Skeletal muscle cell (primary cell): ENCODE measurements at regions not wholly inside any gene's neighbourhood (a gene's known extent, or its start where the extent isn't known, plus 50 kb on each side); places are given as distances from the start of the nearest gene placed in this dataset.
"Not testable (repeated sequence)": the region's sequence is repeated elsewhere in the genome, so short reads cannot be mapped to it uniquely, and the experiment has no call there.

Source experiments
- DNase-seq: peaks from one replicate; pipeline ENCODE4 v3.0.0-alpha.2; 2010; ENCODE audit warnings: low read depth
- H3K4me3 ChIP-seq: 2 replicates; pipeline ENCODE4 v1.5.1; 2011; ENCODE audit warnings: low read depth, mild to moderate bottlenecking, control low read depth, low read length, moderate library complexity

- DNase-seq, result no peak
- H3K4me3 ChIP-seq, result no peak overlapping the region
Observed at GRCh38 chr4:52431869-52432268, 227.2 kb downstream of the USP46 start.

DNA sequence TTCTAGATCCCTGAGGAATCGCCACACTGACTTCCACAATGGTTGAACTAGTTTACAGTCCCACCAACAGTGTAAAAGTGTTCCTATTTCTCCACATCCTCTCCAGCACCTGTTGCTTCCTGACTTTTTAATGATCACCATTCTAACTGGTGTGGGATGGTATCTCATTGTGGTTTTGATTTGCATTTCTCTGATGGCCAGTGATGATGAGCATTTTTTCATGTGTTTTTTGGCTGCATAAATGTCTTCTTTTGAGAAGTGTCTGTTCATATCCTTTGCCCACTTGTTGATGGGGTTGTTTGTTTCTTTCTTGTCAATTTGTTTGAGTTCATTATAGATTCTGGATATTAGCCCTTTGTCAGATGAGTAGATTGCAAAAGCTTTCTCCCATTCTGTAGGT, 216.6 kb downstream of the USP46 start:
- H3K4me3 ChIP-seq, DNase-seq: not testable (repeated sequence)

GRCh38 chr4:52472444-52472843, 186.7 kb downstream of the USP46 start:
- no peak for DNase-seq
- H3K4me3 ChIP-seq, result no peak overlapping the region

DNA sequence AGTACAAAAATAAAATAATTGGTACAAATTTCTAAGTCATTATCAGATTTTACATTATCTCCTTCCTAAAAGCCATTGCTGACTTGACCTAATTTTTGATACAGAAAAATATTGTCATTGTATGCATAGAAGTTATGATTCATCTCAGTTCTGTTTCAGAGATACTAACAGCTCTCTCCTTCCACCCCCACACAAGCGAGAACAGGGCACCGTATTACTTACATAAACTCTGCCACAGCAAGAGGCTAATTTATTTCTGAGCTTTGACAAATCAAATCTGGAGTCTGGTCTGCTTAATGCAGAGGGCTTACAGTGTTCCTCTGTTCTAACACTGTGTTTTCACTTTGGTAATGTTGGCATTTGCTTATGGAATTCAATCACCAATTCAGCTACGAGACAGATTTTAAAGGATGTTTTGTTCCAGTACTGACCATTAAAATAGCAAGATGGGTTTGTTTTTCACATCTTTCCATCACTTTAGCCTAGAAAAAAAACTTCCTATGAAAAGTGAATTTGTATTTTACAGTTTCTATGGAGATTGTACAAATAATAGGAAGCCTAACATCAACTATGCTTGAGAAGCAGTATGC, 181.8 kb downstream of the USP46 start:
- no peak for DNase-seq
- no peak overlapping the region for H3K4me3 ChIP-seq

- no peak for DNase-seq
- no peak overlapping the region for H3K4me3 ChIP-seq
Observed at GRCh38 chr4:52483186-52483890, 175.8 kb downstream of the USP46 start.

DNA sequence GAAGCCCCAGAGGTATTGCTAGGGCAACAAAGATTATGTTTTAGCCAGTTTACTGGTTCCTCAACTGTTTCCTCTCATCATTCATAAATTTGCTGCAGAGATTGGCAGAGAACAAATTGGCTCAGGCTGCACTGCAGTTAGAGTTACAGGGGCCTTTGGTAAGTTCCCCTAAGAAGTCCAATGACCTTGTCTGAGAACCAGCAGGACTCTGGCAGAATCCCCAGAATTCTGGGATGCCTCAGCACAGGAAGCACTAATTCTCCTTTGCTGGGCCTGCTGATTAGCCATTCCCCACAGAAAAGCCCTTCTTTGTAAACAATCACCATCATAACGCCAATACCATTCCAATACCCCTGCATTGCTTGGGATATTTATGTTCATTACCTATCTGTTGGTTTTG, 151.3 kb downstream of the USP46 start:
- DNase-seq, result no peak
- no peak overlapping the region for H3K4me3 ChIP-seq

DNA sequence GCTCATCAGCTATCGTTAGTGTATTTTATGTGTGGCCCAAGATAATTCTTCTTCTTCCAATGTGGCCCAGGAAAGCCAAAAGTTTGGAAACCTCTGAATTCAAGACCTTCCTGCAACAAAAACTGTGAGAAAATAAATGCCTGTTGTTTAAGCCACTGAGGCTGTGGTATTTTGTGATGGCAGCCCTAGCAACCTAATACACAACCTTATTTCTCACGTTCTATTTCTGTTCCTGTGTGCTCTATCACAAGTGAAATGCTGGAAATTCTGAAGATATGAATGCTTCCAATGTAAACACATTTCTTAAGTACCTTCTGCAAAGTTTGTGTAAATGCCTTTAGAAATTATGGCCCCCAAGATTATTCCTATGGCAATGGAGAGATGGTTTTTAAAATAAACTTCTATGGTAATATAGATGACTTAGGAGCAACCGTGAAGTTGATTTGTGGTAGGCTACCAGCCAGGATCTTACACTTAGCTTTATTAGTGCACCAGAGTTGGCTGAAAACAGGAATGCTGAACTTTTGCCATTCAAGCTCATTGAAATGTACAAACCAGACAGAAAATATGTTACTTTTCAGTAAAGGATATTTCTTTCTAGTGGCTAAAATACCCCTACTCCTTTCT, 148.0 kb downstream of the USP46 start:
- H3K4me3 ChIP-seq, result no peak overlapping the region
- no peak for DNase-seq

DNA sequence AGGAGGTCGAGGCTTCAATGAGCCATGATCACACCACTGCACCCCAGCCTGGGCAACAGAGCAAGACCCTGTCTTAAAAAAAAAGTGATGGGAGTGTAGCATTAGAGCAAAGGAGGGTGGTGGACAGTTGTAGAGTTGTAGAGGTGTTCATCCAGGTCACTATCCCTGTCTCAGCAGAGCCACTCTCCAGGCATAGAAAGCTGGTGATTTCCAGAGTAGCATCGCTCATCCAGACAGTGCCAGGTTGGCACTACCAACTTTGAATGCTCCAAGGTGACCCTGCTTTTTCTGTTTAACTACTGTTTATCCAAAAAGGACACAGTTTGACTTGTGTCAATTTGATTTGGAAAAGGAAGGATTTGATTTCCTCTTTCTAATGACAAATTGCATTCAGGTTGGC, 147.3 kb downstream of the USP46 start:
- H3K4me3 ChIP-seq, result no peak overlapping the region
- DNase-seq, result no peak

GRCh38 chr4:52512291-52512690, 146.8 kb downstream of the USP46 start:
- no peak overlapping the region for H3K4me3 ChIP-seq
- no peak for DNase-seq

GRCh38 chr4:52522093-52522492, 137.0 kb downstream of the USP46 start:
- not testable (repeated sequence) for DNase-seq, H3K4me3 ChIP-seq

DNA sequence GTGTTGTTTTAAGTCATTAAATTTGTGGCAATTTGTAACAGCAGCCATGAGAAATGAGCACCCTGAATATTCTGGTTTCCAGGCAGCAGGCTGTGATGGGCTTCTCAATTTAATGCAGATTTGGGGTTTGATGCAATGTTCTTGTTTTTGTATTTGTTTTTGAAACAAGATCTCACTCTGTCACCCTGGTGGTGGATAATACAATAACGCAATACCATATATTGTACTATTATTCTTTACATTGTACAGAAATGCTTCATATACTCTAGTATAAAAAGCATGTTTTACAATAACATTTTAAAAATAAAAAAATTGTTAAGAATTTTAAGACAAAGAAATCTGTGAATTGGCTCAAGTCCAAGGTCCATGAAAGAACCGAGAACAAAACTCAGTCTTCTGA, 129.1 kb downstream of the USP46 start:
- no peak for DNase-seq
- H3K4me3 ChIP-seq, result no peak overlapping the region

GRCh38 chr4:52535793-52536192, 123.3 kb downstream of the USP46 start:
- DNase-seq, result no peak
- no peak overlapping the region for H3K4me3 ChIP-seq
